ENCODE measurements at regions not wholly inside any gene's neighbourhood (a gene's known extent, or its start where the extent isn't known, plus 50 kb on each side); places are given as distances from the start of the nearest gene placed in this dataset.

DNA sequence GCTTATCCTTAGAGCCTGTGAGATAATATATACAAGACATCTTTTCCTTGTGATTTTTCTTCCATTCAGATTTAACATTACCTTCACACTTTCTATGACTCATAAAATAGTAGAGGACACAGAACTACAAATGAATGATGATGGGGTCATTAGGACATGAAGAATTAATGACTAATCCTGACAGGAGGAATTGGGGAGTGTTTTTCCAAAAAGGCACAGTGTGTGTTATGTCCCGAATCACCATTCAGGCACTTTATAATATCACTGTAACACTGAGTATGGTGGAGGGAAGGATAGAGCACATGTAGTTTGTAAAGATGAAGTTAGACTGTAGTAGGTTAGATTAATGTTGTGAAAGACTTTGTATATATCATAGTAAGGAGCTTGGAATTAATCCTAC lies 391.3 kb downstream of the JRKL start:
- H3K27ac ChIP-seq = no peak overlapping the region
- no peaks in the 10 kb centered on the region for H3K9me3 ChIP-seq
- H3K4me3 ChIP-seq = no peak overlapping the region
- no peaks in the 10 kb centered on the region for H3K36me3 ChIP-seq
- TF ChIP-seq, protein P1, sequence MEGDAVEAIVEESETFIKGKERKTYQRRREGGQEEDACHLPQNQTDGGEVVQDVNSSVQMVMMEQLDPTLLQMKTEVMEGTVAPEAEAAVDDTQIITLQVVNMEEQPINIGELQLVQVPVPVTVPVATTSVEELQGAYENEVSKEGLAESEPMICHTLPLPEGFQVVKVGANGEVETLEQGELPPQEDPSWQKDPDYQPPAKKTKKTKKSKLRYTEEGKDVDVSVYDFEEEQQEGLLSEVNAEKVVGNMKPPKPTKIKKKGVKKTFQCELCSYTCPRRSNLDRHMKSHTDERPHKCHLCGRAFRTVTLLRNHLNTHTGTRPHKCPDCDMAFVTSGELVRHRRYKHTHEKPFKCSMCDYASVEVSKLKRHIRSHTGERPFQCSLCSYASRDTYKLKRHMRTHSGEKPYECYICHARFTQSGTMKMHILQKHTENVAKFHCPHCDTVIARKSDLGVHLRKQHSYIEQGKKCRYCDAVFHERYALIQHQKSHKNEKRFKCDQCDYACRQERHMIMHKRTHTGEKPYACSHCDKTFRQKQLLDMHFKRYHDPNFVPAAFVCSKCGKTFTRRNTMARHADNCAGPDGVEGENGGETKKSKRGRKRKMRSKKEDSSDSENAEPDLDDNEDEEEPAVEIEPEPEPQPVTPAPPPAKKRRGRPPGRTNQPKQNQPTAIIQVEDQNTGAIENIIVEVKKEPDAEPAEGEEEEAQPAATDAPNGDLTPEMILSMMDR (IDR thresholded peaks at IDR 0.05) = no peak
- TF ChIP-seq EP300 (IDR thresholded peaks at IDR 0.05) = no peak
- no peak for TF ChIP-seq POLR2A (IDR thresholded peaks at IDR 0.05)
- H3K4me1 ChIP-seq (ENCODE audit: insufficient read depth) = no peaks in the 10 kb centered on the region
- intact Hi-C loops (cut with DNase I) = no loop called here
- H3K27me3 ChIP-seq = no peaks in the 10 kb centered on the region
- WGBS, 3 donors = 0 to 40% (median 13%) methylated on average over 1 of the region's 1 CpG
- DNase-seq = no peak

DNA sequence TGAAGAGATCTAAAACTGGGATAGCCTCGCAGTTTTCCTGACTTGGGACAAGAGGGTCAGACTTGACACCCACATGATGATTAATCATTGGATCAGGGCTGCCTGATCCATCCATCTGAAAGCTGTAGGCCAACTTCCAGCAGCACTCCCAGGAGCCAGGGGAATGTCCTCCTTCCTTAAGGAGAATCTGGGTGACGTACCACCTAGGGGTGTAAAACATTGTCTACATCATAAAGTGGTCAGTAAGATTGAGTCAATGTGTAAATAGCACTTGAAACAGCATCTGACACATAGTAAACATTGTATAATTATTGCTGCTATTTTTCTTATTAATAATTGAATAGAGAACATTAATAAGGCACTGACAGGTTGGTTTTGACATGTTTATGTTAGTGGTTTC lies 392.8 kb downstream of the JRKL start:
- no peaks in the 10 kb centered on the region for H3K27me3 ChIP-seq
- no peak overlapping the region for H3K4me3 ChIP-seq
- TF ChIP-seq, protein P1 (IDR thresholded peaks at IDR 0.05) = no peak
- TF ChIP-seq EP300 (IDR thresholded peaks at IDR 0.05) = no peak
- TF ChIP-seq POLR2A (IDR thresholded peaks at IDR 0.05) = no peak
- H3K36me3 ChIP-seq = no peaks in the 10 kb centered on the region
- no peak overlapping the region for H3K27ac ChIP-seq
- H3K9me3 ChIP-seq = no peaks in the 10 kb centered on the region
- 73 to 79% (median 75%) methylated on average over 2 of the region's 2 CpGs for WGBS, 3 donors
- DNase-seq = no peak
- intact Hi-C loops (cut with DNase I) = no loop called here
- no peaks in the 10 kb centered on the region for H3K4me1 ChIP-seq (ENCODE audit: insufficient read depth)

DNA sequence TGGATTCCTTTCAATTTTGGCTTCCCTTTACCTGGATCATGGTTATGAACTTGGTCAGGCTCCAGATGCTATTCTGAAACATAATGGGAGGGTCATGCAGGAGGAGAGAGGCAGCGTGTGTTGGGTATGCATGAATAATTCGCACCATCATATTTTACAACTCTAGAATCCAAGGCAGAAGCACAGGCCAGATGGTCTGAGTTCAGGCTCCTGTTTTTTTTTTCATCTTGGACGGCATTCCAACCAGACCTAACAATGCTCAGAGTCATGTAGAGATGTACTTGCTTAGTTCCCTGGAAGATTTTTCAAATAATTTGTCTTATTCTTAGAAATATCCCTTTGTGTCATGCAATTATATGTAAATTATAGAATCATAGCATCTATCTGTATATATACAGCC lies 393.5 kb downstream of the JRKL start:
- intact Hi-C loops (cut with DNase I) = no loop called here
- DNase-seq = no peak
- H3K9me3 ChIP-seq = no peaks in the 10 kb centered on the region
- no peaks in the 10 kb centered on the region for H3K36me3 ChIP-seq
- WGBS, 3 donors = 67 to 78% (median 69%) methylated on average over 3 of the region's 3 CpGs
- no peaks in the 10 kb centered on the region for H3K27me3 ChIP-seq
- H3K27ac ChIP-seq = no peak overlapping the region
- no peaks in the 10 kb centered on the region for H3K4me1 ChIP-seq (ENCODE audit: insufficient read depth)
- TF ChIP-seq EP300 (IDR thresholded peaks at IDR 0.05) (no peak), POLR2A (IDR thresholded peaks at IDR 0.05) (no peak)
- TF ChIP-seq, protein P1 (IDR thresholded peaks at IDR 0.05) = no peak
- H3K4me3 ChIP-seq = no peak overlapping the region

DNA sequence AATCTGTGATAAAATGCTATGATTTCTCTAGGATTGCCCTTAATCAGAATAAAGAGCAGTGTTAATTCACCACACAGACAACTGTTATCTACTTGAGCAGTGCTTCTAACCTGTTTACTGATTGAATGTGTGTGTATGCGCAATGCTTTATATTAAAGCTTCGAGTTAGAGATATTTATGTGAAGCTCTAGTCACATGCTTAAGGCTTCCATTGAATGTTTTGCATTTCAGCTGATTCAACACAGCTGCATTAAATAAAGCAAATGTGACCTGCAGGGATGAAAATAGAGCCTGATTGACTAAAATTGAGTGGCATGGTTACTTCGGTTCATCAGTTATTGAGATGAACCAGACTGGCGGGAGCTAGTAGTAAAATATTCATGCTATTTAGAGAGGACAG lies 395.3 kb downstream of the JRKL start:
- Histone ChIP-seq H3K9me3 (no peaks in the 10 kb centered on the region), H3K27ac (no peak overlapping the region), H3K4me3 (no peak overlapping the region), H3K27me3 (no peaks in the 10 kb centered on the region), H3K36me3 (no peaks in the 10 kb centered on the region), H3K4me1 (ENCODE audit: insufficient read depth) (no peaks in the 10 kb centered on the region)
- no peak for DNase-seq
- intact Hi-C loops (cut with DNase I) = no loop called here
- no peak for TF ChIP-seq EP300 (IDR thresholded peaks at IDR 0.05)
- TF ChIP-seq, protein P1 (IDR thresholded peaks at IDR 0.05) = no peak
- TF ChIP-seq POLR2A (IDR thresholded peaks at IDR 0.05) = no peak
- WGBS, 3 donors = 57 to 77% (median 58%) methylated on average over 4 of the region's 4 CpGs

DNA sequence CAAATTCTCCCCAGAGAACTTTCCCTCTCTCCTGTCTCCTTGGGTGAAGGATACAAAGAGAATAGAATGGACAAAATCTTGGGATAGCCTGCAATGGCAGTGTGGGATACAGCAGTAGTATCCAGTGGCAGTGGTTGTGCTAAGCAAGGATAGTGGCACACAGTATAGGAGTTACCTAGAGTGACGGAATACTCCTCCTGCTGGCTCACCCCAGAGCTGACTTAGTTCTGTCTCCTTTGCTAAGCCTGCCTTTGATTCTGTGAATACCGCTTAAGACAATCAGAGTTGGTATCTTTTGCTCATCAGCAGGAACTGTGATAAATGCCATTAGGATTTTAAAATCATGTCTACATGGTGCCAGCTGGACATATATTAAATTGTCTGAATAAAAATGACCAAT lies 404.3 kb downstream of the JRKL start:
- Histone ChIP-seq H3K36me3 (no peaks in the 10 kb centered on the region), H3K4me1 (ENCODE audit: insufficient read depth) (no peaks in the 10 kb centered on the region), H3K9me3 (no peaks in the 10 kb centered on the region), H3K27ac (no peak overlapping the region), H3K4me3 (no peak overlapping the region), H3K27me3 (no peaks in the 10 kb centered on the region)
- TF ChIP-seq, protein P1 (IDR thresholded peaks at IDR 0.05) = no peak
- WGBS, 3 donors = 87 to 93% (median 92%) methylated on average over 2 of the region's 2 CpGs
- intact Hi-C loops (cut with DNase I) = no loop called here
- DNase-seq = no peak
